Pons (tissue), 1 donor: ENCODE measurements at regions not wholly inside any gene's neighbourhood (a gene's known extent, or its start where the extent isn't known, plus 50 kb on each side); places are given as distances from the start of the nearest gene placed in this dataset.

ENCODE experiments used
- DNase-seq: peaks from one replicate; pipeline ENCODE4 v3.0.0-alpha.2; 2016; ENCODE audit warnings: low spot score

DNA sequence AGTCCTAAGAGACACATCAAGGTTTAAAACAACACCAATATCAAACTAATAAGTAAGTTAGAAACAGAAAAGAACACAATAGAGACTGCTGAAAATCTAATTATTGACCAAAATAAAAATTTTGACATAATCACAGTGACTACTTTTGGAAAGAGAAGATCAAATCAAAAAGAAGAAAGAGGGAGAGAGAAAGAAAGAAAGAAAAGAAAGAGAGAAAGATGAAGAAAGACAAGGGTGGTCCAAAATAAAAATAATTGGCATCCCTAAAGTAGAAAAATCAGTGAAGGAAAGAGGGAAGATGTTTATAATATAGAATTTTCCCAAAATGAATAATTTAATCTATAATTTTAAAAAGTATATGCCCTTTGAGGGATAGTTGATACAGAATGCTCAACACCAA, 118.8 kb upstream of the VIPR2 start:
- DNase-seq = no peak

DNA sequence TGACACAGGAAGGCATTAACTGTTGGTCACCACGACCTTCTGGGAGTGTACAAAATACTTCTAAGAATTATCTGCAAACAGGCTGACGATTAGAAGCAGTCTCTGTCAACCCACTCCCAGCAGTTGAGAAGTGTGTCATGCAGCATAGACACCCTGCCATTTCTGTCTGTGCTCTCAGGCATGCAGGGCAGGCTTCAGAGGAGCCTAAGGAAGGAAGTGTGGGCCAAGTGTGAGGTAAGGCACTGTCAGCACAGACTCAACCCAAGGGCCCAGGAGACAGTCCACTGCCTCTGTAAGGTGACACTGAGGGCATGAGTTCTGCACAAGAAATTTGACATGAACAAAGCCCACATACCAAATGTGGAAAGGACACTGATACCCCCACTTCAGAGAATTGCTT, 109.0 kb upstream of the VIPR2 start:
- no peak for DNase-seq

DNA sequence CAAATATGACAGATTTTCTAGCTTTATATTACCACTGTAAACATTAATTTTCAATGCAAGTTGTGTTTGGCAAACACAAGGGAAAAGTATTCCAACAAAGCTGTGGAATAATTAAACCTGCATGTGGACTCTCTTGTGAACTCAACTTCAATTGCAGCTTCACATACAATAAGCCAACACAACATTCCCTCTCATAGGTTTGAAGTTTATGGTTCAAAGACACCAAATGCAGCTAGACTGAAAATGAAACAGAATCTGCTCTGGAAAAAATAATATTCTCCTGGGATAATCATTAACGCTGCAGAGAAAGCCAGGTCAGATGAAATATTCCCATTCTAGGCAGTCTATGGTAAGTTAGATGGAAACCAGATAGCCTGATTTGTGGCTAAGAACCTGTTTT, 105.8 kb upstream of the VIPR2 start:
- DNase-seq = no peak

DNA sequence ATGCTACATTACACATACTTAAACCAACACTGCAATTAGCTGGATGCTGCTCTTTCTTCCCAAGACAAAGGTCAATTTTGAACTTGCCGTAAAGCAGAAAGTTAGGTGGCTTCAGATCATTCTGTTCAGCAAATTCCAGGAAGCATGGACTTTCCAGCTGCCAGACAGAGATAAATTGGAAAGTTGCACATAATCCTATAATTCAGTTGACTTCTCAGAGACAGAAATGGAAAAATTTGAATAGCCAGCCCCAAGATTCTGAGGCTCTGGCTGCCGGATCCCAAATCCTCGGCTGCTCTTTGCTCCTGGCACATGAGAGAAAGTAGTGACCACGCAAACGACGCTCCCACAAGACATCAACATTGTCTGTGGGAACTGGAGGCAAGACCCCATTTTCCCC, 105.0 kb upstream of the VIPR2 start:
- DNase-seq = no peak

DNA sequence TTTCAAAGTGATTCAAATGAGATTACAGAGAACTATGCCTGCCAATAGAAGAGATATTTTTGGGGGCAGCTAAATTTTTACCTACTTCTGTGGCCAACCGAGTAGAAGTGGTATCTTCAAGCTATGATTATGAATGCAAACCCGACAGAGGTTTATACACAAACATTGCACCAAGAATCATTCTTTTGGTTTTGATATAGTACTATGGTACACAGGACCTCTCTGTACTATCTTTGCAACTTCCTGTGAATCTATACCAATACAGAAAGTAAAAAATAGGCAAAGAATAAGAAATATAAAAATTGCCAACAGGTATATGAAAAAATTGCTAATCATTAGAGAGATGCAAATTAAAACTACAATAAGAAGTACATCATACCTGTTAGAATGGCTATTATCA, 103.2 kb upstream of the VIPR2 start:
- DNase-seq = no peak

DNA sequence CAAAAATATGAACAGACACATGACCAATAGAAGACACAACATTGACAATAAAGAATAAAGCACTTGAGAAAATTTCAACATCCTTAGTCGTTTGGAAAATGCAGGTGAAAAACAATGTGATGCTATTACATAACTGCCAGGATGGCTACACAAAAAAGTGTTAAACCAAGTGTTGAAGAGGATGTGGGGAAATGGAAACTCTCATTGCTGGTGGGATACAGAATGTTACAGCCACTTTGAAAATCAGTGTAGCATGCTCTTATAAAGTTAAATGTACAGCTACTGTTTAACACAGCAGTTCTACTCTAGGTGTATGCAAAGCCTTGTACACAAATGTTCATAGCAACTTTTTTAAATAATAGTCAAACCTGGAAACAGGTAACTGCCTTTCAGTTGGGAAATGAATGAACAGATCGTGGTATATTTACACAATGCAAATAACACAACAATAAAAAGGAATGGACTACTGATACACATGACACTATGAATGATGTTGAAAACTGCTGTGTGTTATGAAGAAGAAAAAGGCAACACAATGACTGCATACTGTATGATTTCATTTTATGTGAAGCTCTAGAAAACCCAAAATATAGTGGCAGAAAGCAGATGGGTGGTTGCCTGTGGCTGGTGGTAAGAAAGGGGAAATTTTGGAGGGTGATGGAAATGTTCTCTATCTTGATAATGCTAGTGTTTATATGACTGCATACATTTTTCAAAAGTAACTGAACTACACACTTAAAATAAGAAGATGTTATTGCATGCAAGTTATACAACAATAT, 102.2 kb upstream of the VIPR2 start:
- no peak for DNase-seq

DNA sequence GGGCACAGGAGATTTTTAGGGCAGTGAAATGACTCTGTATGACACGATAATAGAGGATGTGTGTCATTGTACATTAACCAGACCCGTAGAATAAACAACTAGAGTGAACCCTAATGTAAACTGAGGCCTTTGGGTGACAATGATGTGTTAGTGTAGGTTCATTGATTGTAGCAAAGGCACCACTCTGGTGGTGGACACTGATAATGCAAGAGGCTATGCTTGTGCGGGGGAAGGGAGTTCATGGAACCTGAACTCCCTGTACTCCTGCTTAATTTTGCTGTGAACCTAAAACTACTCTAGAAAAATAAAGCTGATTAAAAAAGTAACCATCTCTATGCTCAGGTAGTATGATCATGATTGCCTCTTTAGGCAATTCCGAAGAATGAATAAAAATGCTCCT, 96.3 kb upstream of the VIPR2 start:
- no peak for DNase-seq

DNA sequence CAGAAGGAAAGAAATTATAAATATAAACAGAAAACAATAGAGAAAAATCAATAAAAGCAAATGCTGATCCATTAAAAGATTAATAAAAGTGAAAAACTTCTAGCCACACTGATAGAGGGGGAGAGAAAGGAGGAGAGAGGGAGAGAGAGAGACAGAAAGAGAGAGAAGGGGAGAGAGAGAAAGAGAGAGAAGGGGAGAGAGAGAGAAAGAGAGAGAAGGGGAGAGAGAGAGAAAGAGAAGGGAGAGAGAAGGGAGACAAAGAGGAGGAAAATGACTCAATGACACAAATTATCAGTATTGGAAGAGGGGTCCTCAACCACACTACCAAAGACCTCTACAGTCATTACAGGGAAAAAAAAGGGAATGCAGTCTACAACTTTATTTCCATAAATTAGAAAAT, 94.4 kb upstream of the VIPR2 start:
- no peak for DNase-seq

DNA sequence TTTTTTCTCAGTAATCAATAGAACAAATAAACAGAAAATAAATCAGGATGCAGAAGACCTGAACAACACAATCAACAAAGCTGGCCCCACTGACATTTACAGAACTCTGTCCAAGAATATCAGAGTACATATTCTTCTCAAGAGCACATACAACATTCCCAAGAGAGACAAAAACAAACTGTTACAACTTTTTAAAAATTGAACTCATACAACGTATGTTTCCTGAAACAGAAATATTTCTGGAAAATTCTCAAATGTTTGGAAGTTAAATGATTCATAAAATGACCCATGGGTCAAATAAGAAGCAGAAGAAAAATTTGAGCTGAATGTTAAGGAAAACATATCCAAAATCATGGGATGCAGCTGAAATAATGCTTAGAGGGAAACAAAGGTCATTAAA, 93.9 kb upstream of the VIPR2 start:
- DNase-seq = no peak

DNA sequence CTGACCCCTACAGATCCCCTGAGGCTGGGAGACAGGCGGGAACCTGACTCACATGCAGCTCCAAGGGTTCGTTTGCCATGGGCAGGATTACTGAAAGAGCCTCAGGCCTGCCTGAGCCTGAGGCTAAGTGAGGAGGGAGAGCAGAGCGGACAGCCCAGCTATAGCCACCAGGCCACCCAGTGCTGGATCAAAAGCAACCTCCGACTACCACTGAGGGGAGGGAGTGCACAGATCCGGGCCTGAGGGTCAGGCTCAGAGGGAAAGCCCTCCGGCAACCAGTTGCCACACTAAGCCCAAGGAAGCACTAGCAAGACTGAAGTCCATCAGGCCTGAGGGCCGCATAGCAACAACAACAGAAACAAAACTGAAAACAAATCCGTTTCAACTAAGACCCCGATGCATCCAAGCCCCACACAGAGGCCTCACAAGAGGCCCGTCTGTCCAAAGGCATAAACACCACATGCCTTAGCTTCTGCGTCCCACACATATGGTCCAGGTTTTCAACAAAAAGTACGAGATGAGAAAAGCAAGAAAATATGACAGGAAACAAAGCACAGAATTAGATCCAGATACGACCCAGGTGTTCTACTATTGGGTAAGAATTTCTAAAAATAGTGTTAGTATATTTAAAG, 92.5 kb upstream of the VIPR2 start:
- no peak for DNase-seq

DNA sequence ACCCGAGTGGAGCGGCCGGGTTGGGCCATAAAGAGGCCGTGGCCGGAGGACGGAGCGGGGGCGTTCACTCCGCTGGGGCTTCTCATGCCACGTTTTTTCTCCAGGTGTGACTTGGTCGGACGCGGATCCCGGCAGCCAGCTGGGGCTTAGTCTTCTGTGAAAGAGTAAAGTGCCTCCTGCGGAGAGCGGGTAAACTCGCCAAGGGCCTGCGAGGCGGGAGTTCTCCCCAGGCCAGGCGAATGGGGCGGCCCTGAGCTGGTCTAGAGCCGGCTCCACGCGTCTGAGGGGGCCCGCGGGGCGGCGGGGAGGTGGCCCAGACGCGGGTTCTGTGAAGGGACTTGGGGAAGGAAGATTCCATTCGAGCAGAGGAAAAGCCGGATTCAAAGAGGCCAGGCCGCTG, 86.3 kb upstream of the VIPR2 start:
- no peak for DNase-seq

DNA sequence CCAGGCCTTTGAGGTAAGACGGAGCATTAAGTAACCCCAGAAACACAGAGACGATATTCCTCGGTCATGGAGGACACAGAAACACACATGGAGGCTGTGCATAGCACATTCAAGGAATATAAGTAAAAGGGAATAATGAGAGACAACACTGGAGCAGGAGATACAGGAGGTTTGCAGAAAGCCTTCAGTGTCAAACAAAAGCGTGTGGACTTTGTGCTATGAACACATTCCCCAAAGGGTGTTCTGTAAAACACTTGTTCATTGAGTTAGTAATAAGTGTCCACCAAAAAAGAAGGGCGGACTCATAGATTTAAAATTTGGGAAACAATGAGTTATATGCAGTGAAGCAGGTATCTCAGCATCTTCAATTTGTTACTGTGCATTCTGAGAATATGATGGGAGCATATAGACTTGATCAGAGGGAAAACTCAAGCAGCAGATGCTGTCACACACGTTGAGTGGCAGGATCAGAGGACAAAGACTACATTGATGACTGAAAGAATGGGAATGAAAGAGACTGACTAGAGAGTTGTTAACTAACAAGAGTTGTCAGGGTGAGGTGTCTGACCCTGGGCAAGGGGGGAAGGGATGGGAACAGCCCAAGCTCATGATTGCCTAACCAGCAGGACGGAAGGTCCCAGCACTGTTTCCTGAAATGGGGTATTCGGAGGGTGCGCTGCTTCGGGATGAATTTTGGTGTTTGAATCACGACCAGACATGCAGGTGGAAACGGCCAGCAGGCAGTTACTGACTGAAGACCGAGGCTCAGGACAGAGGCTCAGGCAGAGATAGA, 85.2 kb upstream of the VIPR2 start:
- DNase-seq = peak; percentile 66

DNA sequence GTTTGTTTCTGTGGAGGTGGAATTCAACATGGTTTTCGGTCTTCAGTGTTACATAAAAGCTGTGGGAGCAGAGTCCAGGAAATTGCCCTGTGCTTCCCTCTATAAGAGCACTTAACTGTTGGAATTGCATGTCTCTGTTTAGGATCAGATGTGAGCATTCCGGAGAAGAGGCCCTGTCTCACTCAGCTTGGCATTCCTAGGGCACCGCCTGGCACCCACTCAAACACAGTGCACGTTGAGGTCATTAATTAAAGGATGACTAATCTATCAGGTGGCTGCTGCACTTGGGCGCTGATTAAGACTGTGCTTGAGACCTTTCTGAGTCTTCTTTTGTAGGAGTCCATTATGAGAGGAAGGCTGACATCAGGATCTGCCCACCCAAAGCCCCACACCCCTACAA, 82.8 kb upstream of the VIPR2 start:
- DNase-seq = no peak

DNA sequence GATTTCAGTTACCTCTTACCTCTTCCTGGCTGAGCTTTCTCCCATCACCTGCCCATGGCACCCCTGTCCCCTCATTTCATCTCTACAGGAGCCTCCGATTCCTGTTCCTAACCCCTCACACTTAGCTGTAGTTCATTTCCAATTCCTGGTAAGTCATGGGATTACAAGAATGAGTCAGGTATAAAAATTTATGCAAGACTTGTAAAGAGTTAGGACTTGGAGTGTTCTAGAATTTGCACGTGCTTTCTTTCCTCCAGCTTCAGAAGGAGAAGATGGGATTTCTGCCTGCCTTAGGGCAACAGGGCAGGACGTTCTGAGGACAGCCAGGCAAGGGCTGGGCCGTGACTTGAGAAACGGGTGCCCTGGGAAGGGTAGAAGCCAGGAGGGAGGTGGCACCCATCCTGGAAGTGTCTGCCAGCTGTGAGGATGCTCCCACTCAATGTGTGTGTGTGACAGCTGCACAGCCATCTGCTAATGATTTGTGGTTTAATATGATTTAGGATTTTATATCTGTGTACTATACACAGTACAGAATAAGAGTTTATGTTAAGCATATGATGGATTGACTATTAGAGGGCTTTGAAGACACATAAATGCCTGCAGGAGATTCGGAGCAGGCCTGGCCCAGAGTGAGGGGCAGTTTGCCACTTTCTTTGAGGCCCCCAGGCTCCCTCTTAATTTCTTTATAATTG, 81.5 kb upstream of the VIPR2 start:
- DNase-seq = no peak

DNA sequence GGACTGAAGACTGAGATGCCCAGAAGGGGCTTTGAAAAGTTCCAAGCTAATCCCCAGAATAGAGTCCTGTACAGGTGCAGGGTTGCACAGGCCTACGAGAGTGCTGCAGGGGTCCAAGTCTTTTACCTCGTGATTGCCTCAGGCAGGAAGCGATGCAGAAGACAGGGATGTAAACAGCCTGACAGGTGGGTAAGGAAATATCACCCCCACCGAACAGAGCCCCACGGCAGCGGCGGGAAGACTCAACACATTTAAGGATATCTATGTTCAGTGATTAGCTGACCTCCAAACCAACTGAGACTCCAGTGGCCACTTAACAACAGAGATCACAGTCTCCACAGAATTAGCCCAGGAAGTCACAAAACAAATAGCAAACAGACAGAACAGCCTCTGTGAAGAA, 73.9 kb upstream of the VIPR2 start:
- no peak for DNase-seq

DNA sequence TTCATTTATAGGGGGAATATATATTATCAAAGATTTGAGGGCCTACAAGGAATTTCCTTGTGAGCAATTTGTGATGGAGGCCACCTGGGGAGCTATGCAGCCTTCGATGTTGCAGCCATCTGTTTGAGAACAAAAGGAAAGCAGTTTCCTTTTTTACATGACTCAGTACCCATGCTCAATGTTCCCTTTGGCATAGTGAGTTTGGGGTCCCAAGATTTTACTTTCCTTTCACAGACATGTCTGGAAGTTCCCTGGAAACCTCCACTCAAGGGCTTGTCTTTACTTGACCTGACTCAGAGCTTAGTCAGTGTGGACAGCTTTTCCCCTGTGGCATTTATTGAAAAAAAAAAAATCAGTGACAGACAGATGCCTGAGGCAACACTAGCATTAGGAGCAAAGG, 73.5 kb upstream of the VIPR2 start:
- no peak for DNase-seq

DNA sequence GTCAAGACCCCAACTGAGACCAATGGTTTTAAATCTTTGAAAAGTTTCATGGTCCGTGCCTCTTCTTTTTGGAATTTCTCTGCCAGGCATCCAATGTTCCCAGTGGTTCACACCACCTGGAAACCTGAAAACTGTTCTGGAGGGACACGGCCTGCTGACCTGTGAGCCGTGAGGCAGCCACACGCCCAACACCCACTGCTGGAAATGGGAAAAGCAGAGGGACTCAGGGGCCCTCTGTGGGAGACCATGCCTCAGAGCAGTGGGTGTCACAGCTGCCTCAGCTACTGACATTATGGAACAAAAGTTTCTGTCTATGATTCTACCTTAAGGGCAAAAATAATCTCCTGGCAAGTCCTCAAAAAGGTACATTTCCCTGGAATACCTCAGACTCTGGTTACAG, 70.4 kb upstream of the VIPR2 start:
- no peak for DNase-seq

DNA sequence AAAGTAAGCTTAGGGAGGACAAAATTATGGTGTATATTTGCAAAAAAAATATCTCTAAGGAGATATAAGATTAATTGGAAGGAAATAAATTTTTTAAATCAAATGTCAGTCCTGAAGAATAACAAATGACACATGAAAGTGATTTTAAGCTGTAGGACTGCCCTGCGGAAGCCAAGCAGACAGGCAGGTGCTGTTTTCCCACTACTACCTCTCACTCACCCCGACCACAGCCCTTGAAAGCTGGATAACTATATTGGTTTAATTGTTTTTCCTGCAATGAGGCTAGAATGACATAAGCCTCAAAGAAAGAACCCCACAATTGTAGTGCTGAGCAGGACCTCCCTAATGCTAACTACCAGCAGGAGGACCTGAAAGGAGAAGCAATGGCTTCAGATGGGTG, 68.6 kb upstream of the VIPR2 start:
- DNase-seq = no peak

DNA sequence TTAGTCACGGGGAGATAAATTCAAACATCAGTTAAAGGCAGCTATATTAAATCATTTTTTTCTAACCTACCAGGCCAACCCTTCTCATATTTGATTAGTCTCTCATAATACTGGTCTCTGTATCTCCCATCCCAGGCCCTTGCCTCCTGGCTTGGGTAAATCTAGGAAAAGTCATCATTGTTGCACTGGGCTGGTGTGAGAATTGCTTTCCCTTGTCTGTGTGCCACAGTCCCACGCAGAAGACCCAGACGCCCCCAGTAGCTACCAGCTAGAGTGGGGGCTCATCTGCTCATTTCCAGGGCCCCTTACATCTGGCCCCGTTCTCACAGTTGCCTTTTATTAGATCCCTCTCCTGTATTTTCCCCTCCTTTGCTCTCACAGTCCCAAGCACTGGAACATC, 67.6 kb upstream of the VIPR2 start:
- DNase-seq = no peak

DNA sequence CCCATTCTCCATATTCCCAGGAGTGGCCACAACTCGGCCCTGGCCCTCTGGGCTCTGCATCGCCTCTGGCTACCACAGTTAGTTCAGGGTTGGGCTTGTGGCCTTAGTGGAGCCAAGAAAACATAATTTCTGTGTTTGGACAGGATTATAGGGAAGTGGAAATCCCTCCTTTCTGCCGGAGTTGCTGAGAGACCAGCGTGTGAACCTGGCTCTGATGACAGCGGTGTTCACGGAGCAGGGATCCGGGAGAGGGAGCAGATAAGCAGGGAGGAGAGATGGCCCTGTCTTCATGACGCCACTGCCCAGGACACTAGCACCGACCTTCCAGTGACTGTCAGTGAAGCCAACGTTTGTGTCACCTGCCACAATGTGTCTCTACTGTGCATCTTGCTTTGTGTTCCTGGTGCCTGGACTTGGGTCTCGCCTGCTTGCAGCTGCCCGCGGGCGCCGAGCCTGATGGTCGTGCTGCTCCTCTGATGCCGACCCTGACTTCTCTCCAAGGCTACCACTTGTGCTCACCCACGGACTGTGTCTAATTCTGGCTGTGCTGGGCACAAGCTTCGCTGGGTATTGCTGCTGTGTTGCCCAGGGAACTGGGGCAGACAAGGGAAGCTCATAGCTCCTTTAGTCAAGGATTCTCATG, 67.0 kb upstream of the VIPR2 start:
- DNase-seq = peak; percentile 7

DNA sequence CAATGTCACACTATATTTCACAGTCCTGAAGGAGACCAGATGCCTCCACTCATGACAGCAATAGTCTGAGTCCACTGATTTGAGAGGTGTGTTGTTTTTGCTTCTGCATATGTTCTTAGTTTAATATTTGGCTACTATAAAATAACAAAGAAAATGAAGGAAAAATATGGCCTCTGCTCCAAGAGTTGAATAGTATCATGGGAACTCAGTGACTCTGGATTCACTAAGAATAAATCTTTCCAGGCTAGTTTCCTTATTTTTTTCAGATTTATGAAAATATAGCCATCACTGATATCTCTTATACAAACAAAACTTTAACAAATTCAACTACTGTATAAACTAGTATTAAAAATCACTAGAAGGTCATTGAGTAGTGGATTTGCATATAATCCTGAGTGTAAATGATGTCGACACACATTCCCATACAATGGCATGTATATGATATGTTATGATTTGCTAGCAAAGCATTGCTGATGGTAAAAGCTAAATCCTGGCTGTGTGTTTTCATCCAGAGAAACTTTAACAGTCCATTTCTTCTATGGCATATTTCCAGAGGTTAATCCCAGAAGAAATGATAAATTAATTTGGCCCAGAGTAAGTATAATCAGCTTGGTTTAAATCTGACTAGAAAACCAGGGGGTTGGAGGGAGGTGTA, 66.0 kb upstream of the VIPR2 start:
- DNase-seq = no peak

DNA sequence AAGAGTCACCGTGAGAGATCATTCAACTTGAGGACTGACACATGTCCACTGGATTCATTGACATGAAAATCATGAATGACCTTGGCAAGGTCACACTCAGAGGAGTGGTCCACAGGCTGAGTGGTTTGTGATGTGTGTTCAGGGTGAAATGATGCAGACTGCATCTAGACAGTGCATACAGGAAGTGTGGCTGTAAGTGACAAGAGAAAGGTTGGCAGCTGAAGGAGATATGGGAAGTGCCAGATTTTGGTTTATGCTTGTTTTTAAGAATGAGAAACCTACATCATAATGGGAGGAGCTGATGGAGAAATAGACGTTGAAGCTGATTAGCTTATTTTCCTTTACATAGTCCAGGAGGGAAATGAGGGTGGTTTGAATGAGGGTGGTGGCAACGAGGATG, 64.8 kb upstream of the VIPR2 start:
- no peak for DNase-seq
